GM21717 (cell line): ENCODE measurements at regions not wholly inside any gene's neighbourhood (a gene's known extent, or its start where the extent isn't known, plus 50 kb on each side); places are given as distances from the start of the nearest gene placed in this dataset.

Experiments
- ATAC-seq: cut with Tn5 transposase; IDR thresholded peaks from one replicate; pipeline ENCODE4 v1.9.1; 2021; ENCODE audit warnings: mild to moderate bottlenecking, moderate library complexity; ENCODE audit not compliant: unreplicated experiment

DNA sequence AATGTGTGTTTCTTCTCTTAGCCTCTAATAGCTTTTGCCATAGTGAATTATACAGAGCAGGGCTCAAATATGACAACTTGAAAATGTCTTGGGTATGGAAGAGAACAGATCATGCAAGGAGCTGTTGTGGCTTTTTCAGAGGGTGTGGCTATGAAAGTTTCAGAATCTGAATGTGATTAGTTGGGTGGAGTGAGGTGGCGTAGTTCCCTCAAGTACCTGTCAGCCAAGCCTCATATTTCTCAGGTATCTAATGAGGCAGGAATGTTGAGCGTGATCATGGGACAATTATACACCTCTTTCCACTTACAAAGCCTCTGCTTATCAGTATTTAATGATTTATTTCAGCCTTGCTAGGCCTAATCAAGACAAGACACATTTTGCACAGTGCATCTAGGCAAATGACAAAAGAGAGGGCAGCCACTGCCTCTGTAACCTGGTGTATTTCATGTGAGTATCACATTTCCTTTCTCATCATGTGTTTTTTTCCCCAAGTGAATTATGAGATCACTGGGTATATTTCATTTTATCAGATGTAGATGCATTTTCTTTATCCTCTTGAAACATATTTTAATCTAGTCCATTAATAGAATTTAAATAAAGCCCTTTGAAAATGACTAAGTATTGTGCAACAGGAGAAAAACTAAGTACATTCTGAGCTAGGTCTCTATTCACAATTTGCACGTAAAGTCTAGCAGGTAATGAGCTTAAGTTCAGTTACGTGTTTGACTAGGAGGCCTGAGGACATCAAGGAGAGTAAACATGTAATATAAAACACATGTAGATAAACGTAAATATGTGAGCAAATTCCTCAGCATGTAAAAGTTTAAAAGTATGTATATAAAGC is 644.4 kb upstream of the IGFBP3 start:
- no peak for ATAC-seq

DNA sequence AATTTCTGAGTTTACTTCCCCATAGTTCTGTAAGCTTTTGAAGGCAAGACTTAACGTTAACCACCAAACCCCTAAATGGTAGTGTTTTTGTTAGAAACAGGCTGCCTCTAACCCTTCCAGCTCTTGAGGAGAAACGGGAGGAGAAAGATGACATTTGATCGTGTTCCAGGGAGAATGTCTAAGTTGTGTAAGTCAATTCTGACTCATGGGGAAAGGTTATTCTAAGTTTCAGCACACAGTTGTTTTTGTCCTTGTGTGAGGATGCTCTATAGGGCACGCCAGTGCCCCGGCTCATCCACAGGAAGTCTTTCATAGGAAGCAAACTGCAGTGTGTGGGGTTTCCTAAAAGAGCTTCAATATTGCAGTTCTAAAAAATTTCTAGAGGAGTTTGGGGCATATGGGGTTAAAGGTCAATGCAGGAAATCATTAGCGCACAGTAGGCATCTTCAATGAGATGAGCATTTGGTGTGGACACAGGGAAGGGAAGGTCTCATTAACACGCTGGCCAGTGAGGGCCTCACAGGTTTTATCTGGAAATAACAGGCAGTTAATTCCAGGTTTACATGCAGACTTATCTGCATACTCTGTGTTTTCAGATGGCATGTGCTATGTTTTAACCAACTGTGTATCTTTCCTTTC is 638.2 kb upstream of the IGFBP3 start:
- no peak for ATAC-seq

DNA sequence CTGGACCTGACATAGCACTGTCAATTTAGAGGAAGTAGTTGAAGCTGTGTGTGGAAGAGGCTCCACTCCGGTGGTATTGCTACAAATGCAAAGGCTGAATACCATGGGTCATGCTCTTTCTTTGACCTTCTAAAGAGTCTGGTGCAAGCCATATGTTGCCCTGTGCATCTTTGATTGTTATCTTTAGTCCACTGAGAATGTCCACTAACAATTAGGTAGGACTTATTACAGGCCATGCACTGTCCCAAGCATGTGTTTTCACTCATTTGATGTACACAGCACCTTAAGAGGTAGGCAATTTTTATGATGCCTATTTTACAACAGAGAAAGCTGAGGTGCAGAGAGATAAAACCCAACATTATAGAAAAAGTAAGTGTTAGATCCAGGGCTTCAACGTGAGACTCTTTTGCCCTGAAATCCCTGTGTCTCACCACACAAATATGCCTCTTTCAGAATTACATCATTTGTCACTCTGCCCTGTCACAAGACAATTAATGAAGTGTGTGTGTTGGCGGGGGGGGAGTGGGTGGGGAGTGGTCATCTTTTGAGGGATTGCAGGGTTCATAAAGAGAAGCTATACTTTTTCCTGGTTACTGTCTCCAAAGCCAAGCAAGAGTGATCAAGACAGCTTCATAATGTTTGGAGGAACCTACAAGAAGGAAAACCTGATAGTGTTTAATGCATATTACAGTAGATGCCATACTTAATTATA is 637.6 kb upstream of the IGFBP3 start:
- no peak for ATAC-seq

DNA sequence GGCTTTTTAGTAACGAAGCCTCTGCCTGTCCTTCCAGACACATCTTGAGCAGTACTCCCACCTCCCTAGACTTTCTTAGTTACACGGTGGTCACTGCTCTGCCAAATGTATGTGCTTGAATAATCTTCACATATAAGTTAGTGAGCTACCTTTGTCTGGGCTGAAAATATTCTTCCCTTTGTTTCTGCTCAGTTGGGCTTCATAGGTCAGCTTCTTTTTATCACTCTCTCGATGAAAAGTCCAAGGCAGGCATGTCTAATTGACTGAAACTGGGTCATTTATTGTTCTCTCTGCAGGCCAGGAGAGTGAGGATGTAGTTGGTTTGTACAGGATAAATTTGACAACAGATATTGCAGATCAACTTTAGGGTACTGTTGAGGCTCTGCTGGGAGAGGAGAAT is 636.7 kb upstream of the IGFBP3 start:
- ATAC-seq = no peak

DNA sequence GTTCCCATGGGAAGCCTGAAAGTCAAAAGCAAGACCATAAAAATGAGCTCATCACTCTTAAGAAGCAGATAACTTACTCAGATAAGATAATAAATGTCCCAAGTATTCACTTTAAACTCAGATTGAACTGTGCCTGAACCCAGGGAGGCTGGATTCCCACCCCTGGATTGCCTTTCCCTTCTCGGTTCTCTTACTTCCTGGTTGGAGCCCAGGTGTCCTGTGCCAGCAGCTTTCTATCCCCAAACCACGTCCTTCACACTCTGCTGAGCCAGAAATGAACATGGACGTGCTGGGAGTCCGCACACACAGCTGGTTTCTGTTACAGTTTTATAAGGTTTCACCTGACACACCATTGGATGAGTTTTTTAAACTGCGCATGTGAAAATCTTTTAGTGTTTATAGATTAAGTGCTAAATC is 636.2 kb upstream of the IGFBP3 start:
- no peak for ATAC-seq

DNA sequence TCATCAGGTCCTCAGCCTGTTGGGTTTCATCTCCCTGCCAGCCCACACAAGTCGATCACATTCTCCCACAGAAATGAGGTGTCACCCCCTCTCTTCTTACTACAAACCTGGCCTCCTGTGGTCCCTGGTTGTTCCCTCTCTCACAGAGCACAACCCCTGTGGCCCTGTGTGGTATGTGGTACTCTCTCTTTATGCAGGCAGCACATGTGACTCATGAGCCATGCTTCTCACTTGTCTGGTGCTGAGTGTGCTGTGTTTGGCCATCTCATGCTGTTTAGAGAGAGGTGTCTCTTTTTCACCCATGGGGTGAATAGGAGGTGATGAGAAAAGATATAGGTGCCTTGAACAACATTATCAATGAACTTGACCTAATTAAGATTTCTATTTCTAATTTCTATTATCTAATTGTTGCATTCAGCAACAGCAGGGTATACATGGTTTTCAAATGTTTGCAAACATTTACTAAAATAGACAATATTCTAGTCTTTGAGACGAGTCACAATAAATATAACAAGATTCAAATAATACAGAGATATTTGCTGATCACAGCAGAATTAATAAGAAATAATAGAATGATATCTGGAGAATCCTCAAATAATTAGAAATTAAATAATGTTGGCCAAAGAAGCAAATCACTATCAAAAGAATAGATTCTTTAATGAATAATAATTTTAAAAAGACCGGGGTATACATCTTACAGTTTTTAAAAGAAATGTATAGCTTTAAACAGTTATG is 633.8 kb upstream of the IGFBP3 start:
- ATAC-seq = no peak

DNA sequence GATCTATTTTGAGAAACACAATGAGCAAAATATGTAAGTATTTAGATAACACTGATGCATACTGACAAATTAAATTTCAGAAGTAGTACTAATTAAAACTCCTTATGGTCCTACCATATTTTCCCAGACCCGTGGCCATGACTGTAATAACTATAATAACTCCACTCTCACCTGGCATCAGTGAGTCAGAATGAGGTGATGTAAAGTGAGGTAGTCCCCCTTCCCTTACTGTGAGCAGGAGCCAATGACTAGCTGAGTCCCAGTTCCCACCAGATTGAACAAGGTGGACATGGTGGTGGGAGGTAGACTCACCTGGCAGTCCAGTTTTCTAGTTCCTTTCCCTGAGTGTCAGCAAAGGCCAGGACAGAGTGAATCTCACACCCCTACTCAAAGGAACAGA is 630.5 kb upstream of the IGFBP3 start:
- ATAC-seq = no peak

DNA sequence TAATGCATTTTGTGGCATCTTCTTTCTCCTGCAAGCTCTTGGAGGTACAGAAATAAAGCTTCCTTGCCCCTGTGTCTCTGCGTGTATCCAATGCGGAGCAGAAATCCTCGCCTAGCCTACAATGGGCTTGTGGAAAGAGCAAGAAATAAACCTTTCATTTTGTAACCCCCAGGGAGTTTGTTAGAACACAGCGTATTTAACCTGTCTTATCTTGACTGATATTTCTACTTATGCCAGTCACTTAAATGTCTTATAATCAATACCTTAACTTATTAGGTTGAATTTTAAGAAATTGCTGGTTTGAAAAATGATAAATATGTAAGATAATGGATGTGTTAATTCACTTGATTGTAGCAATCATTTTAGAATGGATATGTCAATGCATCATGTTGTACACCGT is 629.8 kb upstream of the IGFBP3 start:
- no peak for ATAC-seq

DNA sequence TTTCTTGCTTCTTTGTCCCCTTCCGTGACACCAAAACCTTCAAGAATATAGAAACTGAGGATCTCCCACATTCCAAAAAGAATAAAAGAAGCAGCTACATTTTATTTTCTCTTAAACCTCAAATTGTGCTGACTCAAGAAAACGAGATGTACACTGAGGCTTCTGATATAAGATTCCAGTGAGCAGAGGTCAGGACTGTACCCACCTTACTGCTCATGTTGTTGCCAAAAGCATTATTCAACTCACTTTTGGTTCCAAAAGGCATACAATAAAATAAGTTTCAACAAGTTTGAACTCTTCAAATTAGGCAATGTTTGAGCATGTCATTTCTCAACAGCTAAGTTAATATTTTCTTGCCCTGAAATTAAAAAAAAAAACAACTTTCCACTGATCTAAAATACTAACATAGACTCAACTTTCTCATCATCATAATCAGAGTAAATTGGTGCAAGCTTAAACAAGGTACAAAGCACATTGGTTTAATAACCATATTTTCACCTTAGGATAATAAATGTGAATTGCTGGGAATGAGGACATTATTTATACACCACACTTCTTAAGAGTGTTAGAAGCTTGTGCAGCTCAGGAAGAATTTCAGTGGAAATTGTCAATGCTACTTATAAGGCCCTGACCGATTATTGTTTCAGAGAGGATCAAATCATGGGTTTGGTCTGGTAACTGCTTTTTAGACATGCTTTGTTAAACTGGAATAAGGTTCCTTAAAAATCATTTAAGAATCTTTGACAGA is 629.0 kb upstream of the IGFBP3 start:
- ATAC-seq = no peak

DNA sequence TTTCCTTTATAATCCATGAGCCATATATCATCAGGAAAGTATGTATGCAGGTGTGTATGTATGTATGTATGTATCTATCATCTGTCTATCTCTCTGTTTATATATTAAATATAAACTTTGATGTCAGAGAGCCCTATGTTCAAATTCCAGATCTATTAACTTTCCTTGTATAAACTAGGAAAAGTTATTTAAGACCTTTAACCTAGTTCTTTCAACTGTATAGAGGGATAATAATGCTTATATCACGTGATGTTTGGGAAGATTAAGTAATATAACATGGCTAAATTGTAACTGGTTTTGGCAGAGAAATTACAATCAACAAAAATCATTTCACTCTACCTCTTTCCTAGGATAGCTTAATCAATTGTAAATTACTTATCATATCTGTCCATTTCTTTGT is 628.3 kb upstream of the IGFBP3 start:
- no peak for ATAC-seq

DNA sequence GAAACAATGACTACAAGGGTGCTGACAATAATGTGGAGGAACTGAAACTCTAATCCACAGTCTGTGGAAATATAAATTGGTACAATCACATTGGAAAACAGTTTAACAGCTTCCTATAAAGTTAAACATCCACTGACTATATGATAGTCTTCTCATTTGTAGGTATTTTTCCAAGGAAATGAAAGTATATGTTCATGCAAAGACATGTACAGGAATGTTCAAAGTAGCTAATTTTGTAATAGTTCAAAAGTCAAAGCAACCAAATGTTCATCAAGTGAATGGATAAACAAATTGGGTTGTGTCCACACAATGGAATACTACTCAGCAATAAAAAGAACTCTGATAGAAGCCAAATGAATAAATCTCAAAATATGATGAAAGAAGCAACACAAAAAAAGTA is 626.0 kb upstream of the IGFBP3 start:
- ATAC-seq = no peak

DNA sequence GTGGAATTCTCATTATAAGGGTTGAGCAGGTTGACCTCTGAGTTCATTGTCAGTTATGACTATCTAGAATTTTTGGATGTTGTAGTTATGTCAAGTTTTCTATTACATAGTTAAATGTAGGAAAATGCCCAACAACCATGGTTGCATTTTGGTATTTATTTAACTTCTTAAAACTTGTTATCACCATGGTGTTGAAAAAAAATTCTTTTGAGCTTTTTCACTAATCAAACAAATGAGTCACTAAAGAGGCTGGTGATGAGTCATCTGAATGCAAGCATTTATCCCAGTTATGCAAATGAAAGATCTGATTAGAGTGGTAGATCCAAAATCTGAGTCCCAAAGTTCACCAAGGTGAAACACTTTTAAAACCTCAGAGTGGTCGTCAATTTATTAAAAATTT is 624.7 kb upstream of the IGFBP3 start:
- no peak for ATAC-seq

DNA sequence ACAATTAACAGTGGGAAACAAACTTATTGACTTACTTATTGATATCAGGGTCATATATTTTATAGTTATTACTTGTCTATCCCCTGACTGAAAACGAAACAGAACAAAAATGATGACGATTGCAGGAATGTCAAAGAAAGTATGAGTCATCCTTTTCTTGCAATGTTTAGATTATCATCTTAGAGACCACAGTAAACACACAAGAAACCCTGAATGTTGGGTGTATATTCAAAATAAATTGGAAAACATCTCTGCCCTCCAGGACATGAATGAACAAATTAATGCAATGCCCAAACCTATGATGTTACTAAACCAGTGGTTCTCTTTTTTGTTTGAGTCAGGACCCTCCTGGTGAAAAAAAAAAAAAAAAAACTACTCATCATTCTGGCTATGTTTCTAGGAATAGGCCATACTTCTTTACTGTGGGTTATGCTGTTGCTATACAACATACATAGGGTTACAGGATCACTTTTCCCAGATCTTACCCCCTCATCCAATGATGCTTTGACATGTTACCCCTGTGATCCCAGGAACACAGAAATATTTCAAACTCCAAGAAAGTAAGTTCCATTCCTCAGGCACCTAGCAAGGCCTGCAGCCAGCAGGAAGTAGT is 623.4 kb upstream of the IGFBP3 start:
- no peak for ATAC-seq

DNA sequence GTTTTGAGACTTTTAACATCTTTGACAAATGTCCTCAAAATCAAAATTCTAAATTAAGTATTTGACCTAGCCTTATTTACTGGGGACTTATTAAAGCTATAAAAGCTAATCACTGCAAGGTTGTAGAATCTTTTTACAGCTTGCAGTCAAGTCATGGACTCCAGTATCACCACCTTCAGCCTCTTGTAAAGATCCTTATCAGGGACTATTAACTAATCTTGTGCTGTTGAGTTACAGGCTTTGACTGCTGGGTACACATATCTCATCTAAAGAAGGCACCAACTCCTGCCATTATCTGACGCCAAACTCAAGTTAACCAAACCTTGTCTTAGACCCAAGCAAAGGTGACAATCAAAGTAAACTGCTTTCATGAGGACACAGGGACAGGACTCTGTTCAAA is 621.0 kb upstream of the IGFBP3 start:
- no peak for ATAC-seq

DNA sequence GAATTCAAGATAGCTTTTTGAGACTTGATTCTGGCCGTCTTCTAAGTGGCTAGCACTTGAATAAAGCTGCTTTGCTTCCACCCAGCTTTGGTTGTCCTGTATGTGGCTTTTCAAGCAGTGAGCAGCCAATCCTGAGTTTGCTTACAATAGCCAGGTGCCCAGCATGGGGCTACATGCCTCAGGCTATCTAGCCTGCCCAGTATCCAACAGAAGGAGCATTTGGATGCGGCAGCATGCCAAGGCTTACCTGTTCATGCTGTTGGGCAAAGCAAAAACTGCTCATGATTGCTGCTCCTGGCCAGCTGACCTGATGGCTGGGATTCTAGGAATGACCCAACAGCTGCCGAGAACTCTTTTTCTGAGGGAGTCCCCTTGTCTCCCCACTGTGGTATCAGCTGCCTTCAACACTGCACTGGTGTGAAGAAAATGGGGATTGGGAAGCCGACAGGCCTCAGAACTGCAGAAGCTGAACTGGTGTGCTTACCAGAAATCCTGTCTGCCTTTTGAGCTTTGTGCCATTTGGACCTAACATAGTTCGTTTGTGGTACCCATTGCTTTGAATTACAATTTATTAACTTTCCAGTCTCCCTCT is 618.9 kb upstream of the IGFBP3 start:
- no peak for ATAC-seq

DNA sequence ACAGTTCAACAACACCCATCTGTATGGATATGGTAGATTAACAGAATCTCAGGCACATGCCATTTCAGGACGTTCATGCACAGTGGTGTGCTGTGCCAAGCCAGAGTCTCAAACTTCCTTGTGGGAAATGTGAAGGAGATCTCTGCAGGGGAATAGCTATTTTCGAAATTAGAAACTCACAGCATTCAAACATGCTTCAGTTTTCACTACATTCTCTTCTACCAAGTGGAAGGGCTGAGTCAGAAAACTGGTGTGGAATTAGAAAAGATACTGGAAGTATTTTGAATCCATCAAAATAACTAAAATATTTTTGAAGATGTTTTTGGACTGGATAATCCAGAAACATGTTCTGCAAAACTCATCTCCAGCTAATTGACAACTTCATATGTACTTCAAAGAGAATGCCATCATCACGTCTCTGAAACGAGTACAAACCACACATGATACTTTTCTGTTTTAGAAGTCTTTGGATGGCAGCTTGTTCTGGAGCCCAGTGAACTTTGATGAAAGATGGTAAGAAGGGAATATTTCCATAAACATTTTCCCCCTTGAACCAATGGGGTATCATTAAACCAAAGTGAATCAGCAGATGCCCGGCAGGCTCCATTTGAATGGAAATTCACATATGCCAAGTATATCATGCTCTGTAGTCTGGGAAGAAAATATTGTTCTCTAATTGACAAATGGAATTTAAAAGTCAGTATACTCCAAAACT is 616.3 kb upstream of the IGFBP3 start:
- ATAC-seq = no peak

DNA sequence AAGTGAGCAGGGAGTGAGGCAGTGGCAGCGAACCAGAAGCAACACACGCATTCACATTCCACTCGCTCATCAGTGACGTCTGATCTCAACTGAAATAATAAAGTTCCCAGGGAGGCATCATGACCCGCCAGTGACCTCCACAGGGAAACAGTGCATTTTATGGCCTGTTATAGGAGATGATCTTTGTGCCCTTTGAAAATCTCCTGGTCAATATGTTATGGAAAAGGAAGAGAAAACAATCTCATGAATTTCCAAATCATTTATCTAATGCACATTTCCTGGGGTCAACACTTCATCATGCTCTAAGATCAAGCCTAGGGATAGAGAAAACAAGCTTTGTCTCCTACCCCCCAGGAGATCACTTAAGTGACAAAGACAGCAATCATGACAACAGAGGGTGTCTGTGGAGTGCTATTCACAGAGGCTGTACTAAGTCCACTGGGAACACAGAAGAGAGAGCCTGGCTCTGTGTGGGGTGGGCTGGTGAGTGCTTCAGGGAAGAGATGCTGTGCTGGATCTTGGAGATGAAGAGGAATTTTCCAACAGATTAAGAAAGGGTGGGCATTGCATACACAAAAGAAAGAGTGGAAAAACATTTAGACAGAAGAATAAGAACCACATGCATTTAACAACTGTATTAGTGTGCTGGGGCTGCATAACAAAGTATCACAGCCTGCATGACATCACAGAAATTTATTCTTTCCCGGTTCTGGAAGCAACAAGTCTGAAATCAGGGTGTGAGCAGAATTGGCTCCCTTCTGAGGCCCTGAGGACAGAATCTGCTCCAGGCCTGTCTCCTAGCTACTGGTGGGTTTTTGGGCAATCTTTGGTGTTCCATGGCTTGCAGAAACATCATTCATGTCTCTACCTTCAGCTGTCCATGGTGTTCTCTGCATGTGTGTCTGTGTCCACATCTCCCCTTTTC is 613.9 kb upstream of the IGFBP3 start:
- ATAC-seq = no peak

DNA sequence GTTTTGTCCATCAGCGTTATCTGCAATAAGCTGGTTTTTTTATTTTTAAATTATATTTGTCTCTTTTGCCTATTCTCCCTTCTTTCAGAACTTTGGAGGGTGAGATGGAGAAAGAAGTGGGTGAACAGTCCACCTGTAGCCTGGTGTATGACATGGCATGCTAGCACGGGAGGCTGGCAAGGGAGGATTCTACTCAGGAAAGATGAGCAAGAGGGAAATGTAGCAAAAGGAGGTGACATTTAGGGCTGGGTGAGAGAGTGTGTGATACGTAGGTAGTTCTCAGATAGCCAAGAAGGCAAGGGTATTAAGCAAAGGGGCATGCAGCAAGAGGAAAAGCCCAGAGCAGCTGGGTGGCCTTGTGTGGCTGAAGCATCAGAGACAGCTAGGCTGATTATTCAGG is 612.9 kb upstream of the IGFBP3 start:
- ATAC-seq = no peak
